Transverse colon (tissue), 4 donors: ENCODE measurements at regions not wholly inside any gene's neighbourhood (a gene's known extent, or its start where the extent isn't known, plus 50 kb on each side); places are given as distances from the start of the nearest gene placed in this dataset.
"Not testable (repeated sequence)": the region's sequence is repeated elsewhere in the genome, so short reads cannot be mapped to it uniquely, and the experiment has no call there.

Experiments
- DNase-seq: peaks from one replicate; pipeline ENCODE4 v3.0.0-alpha.2; 2019
- H3K27ac ChIP-seq, 4 donors: fragments of 200-600 bp; sonication (generic); 2 replicates each; pipeline ENCODE4 v1.5.1; 2016 to 2018; ENCODE audit warnings: inconsistent platforms in 4 of 4
- H3K27me3 ChIP-seq: fragments of 200-600 bp; sonication (generic); 2 replicates; pipeline ENCODE4 v1.5.1; 2017; ENCODE audit warnings: inconsistent platforms
- H3K36me3 ChIP-seq, 4 donors: fragments of 200-600 bp; sonication (generic); 2 replicates each; pipeline ENCODE4 v1.5.1; 2017 to 2019; ENCODE audit warnings: inconsistent platforms in 4 of 4
- H3K4me1 ChIP-seq, 4 donors: fragments of 200-600 bp; sonication (generic); 2 replicates each; pipeline ENCODE4 v1.5.1; 2017 to 2020; ENCODE audit warnings: inconsistent platforms in 4 of 4
- H3K4me3 ChIP-seq, 4 donors: fragments of 200-600 bp; sonication (generic); 1 replicate in 1 of 4; 2 replicates in 3 of 4; pipeline versions ENCODE4 v1.5.1 to v1.6.1; 2017 to 2019; ENCODE audit warnings: inconsistent platforms in 4 of 4
- H3K9me3 ChIP-seq, 2 donors: fragments of 200-600 bp; sonication (generic); 2 replicates each; pipeline ENCODE4 v1.5.1; 2017 to 2019; ENCODE audit warnings: inconsistent platforms in 2 of 2
- CTCF ChIP-seq, 5 experiments: fragments of 200-600 bp in 3 of 5; fragments of 450-650 bp in 2 of 5; sonication (generic) in 3 of 5; IDR thresholded peaks; 1 replicate in 2 of 5; 2 replicates in 3 of 5; pipeline ENCODE4 v1.5.1; 2016 to 2017; ENCODE audit warnings: antibody characterized with exemption in 5 of 5, inconsistent platforms in 3 of 5, mild to moderate bottlenecking in 2 of 5, moderate library complexity in 1 of 5
- EP300 ChIP-seq: sonication (generic); formaldehyde crosslinking; IDR thresholded peaks from one replicate; pipeline ENCODE4 v1.6.1; 2017; ENCODE audit warnings: antibody characterized with exemption, low read depth
- POLR2A ChIP-seq: fragments of 450-650 bp; IDR thresholded peaks from one replicate; pipeline ENCODE4 v1.6.1; 2016; ENCODE audit warnings: antibody characterized with exemption, mild to moderate bottlenecking, moderate library complexity
- POLR2AphosphoS5 ChIP-seq, 3 donors: sonication (generic); formaldehyde crosslinking; IDR thresholded peaks; one replicate each; pipeline ENCODE4 v1.6.1; 2016; ENCODE audit warnings: antibody characterized with exemption in 3 of 3
- WGBS, 2 donors: methylation state at CpG; one replicate each; pipeline ENCODE4 v1.1.5; 2018; ENCODE audit warnings: low coverage in 1 of 2; 5-methylcytosine and 5-hydroxymethylcytosine counted together
- in situ Hi-C, 4 donors: fragments of 200-750 bp; cut with MboI; loops; one replicate each; pipeline versions ENCODE4 v1.15.0 to v1.15.1; 2017; ENCODE audit warnings: low sequenced_read_pairs in 3 of 4, low pct_ligation_motif_present in 1 of 4, low pct_unique_long_range_greater_than_20kb in 1 of 4
- intact Hi-C: fragments of 100-400 bp; cut with DNase I; formaldehyde crosslinking; loops from one replicate; pipeline ENCODE4 v1.15.1; 2023; ENCODE audit warnings: low total_unique reads

GRCh38 chr2:72027426-72028161 is 120.1 kb downstream of the CYP26B1 start:
- intact Hi-C loops (no loop called here), in situ Hi-C loops (no loop called here)
- Histone ChIP-seq H3K4me1 (no peaks in the 10 kb centered on the region), H3K27me3 (no peaks in the 10 kb centered on the region), H3K27ac (no peak overlapping the region), H3K4me3 (no peak overlapping the region), H3K36me3 (no peaks in the 10 kb centered on the region), H3K9me3 (no peaks in the 10 kb centered on the region)
- DNase-seq, result no peak
- no peak for TF ChIP-seq EP300
- no peak for TF ChIP-seq POLR2AphosphoS5 (IDR thresholded peaks at IDR 0.05)
- no peak for TF ChIP-seq CTCF (IDR thresholded peaks at IDR 0.05)
- TF ChIP-seq POLR2A, result no peak
- WGBS, 2 donors, result 79% methylated on average over 12 of the region's 13 CpGs; no CpG with 5 or more reads in 1 of the 2 donors

- Histone ChIP-seq H3K9me3 (no peaks in the 10 kb centered on the region), H3K27me3 (no peaks in the 10 kb centered on the region), H3K4me1 (no peaks in the 10 kb centered on the region), H3K36me3 (no peaks in the 10 kb centered on the region), H3K4me3 (no peak overlapping the region), H3K27ac (no peak overlapping the region)
- TF ChIP-seq CTCF (IDR thresholded peaks at IDR 0.05) (no peak), POLR2AphosphoS5 (IDR thresholded peaks at IDR 0.05) (no peak), EP300 (no peak), POLR2A (no peak)
- in situ Hi-C loops, result no loop called here
- DNase-seq, result no peak
- 86 to 100% methylated on average over 1 to 10 of the region's 10 CpGs for whole genome bisulfite sequencing, 2 donors
- intact Hi-C loops, result no loop called here
Measured at GRCh38 chr2:72026819-72027425, 120.7 kb downstream of the CYP26B1 start.

GRCh38 chr2:72024451-72025175 is 123.0 kb downstream of the CYP26B1 start:
- 86 to 93% methylated on average over 5 to 16 of the region's 16 CpGs for WGBS, 2 donors
- no peak overlapping the region for H3K4me3 ChIP-seq
- no peak overlapping the region for H3K27ac ChIP-seq
- in situ Hi-C loops (no loop called here), intact Hi-C loops (no loop called here)
- no peak for DNase-seq
- no peaks in the 10 kb centered on the region for H3K9me3 ChIP-seq
- H3K4me1 ChIP-seq, result no peaks in the 10 kb centered on the region
- TF ChIP-seq POLR2A (no peak), POLR2AphosphoS5 (IDR thresholded peaks at IDR 0.05) (no peak), EP300 (no peak), CTCF (IDR thresholded peaks at IDR 0.05) (no peak)
- no peaks in the 10 kb centered on the region for H3K36me3 ChIP-seq
- H3K27me3 ChIP-seq, result no peaks in the 10 kb centered on the region

GRCh38 chr2:72023678-72024390 is 123.8 kb downstream of the CYP26B1 start:
- DNase-seq, result no peak
- no peak for TF ChIP-seq CTCF (IDR thresholded peaks at IDR 0.05)
- TF ChIP-seq POLR2AphosphoS5 (IDR thresholded peaks at IDR 0.05), result no peak
- TF ChIP-seq EP300, result no peak
- TF ChIP-seq POLR2A, result no peak
- Histone ChIP-seq H3K4me1 (no peaks in the 10 kb centered on the region), H3K27ac (no peak overlapping the region), H3K36me3 (no peaks in the 10 kb centered on the region), H3K27me3 (no peaks in the 10 kb centered on the region), H3K4me3 (no peak overlapping the region), H3K9me3 (no peaks in the 10 kb centered on the region)
- 86% methylated on average over 7 of the region's 7 CpGs; no CpG with 5 or more reads in 1 of the 2 donors for WGBS, 2 donors
- in situ Hi-C loops, result no loop called here
- intact Hi-C loops, result no loop called here

GRCh38 chr2:72021371-72021770 is 126.3 kb downstream of the CYP26B1 start:
- in situ Hi-C loops, H3K27me3 ChIP-seq, H3K9me3 ChIP-seq, H3K36me3 ChIP-seq, H3K4me1 ChIP-seq, intact Hi-C loops, DNase-seq, H3K27ac ChIP-seq, H3K4me3 ChIP-seq: not testable (repeated sequence)
- WGBS, 2 donors, result 75 to 82% methylated on average over 4 to 16 of the region's 16 CpGs
